AG08396 (cell line): ENCODE measurements at regions not wholly inside any gene's neighbourhood (a gene's known extent, or its start where the extent isn't known, plus 50 kb on each side); places are given as distances from the start of the nearest gene placed in this dataset.

Source experiments
- DNase-seq: peaks from one replicate; pipeline ENCODE4 v3.0.0; 2012; ENCODE audit warnings: low spot score, mixed read lengths

- no peak for DNase-seq
Observed at GRCh38 chr2:55102056-55102812, 52.0 kb upstream of the RTN4 start.

DNA sequence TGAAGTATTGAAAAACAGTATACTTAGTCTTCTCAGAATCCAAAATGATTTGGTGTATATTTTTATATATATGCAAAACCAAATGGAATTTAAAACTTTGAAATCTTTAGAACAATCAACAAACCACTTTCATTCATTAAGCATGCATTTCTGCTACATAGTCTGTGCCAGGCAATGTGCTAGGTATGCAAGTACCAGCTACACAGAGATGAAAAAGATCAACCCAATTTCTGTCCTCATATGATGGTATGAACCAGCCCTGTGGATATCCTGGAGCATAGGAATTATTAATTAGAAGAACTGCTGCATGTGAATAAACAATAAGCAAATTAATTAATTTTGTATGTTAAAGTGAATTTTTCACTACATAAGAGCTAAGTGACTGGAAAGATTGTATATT lies 51.2 kb upstream of the RTN4 start:
- DNase-seq, result no peak

- no peak for DNase-seq
Observed at GRCh38 chr2:55099878-55100820, 49.9 kb upstream of the RTN4 start.
